ENCODE measurements at regions not wholly inside any gene's neighbourhood (a gene's known extent, or its start where the extent isn't known, plus 50 kb on each side); places are given as distances from the start of the nearest gene placed in this dataset.

DNA sequence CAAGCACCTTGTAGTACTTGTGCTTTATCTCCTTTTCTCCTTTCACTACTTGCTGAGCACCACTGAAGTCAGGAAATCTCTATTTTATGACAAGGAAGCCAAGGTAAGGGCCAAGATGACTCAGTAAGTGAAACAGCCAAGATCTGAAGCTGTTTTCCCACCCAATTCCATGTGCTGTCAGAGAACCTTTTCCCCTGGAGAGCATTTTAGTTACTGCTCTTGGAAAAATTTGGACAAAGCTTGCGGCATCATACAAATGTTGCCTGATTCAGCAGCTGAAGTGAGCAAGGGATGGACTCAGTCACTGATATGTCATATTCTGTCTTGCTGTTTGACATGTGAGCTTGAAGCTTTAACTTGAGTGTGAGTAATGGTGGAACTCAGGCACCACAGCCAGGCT, 391.4 kb downstream of the RAB28 start:
- Histone ChIP-seq H3K4me1 (ENCODE audit: insufficient read depth, low read length) (no peaks in the 10 kb centered on the region), H3K9me3 (ENCODE audit: low read length) (no peaks in the 10 kb centered on the region), H3K36me3 (ENCODE audit: insufficient read depth, low read length) (no peaks in the 10 kb centered on the region), H3K4me3 (ENCODE audit: low read length) (no peak overlapping the region), H2AFZ (ENCODE audit: low read depth, low read length) (no peak overlapping the region), H3K27me3 (ENCODE audit: insufficient read depth, low read length) (no peaks in the 10 kb centered on the region)

GRCh38 chr4:13089659-13089998, 394.5 kb downstream of the RAB28 start:
- Histone ChIP-seq H3K27me3 (ENCODE audit: insufficient read depth, low read length) (no peaks in the 10 kb centered on the region), H3K36me3 (ENCODE audit: insufficient read depth, low read length) (no peaks in the 10 kb centered on the region), H3K4me1 (ENCODE audit: insufficient read depth, low read length) (no peaks in the 10 kb centered on the region), H3K9me3 (ENCODE audit: low read length) (no peaks in the 10 kb centered on the region), H2AFZ (ENCODE audit: low read depth, low read length) (no peak overlapping the region), H3K4me3 (ENCODE audit: low read length) (no peak overlapping the region)

GRCh38 chr4:13088726-13089658, 395.1 kb downstream of the RAB28 start:
- Histone ChIP-seq H3K9me3 (ENCODE audit: low read length) (no peaks in the 10 kb centered on the region), H2AFZ (ENCODE audit: low read depth, low read length) (no peak overlapping the region), H3K4me1 (ENCODE audit: insufficient read depth, low read length) (no peaks in the 10 kb centered on the region), H3K27me3 (ENCODE audit: insufficient read depth, low read length) (no peaks in the 10 kb centered on the region), H3K4me3 (ENCODE audit: low read length) (no peak overlapping the region), H3K36me3 (ENCODE audit: insufficient read depth, low read length) (no peaks in the 10 kb centered on the region)

DNA sequence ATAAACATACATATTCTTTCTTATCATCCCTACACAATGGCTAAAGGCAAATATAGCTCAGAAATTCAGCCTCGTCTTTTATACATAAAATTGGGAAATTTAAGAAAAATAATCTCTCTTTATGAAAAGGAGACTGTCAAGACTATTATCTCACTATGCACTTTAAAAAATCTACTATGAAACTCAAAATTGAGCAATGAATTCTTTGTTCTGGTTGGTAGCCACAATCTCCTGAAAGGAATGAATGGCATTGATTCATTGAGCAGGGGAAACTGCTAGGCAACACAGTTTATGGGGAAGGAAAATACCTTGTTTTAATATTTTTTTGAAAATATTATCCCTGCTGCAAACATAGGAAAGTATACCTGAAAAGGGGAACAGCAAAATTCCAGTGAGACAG, 397.1 kb downstream of the RAB28 start:
- H3K9me3 ChIP-seq (ENCODE audit: low read length), result peaks cover 1% of the 10 kb centered on the region
- H3K36me3 ChIP-seq (ENCODE audit: insufficient read depth, low read length), result no peaks in the 10 kb centered on the region
- no peak overlapping the region for H3K4me3 ChIP-seq (ENCODE audit: low read length)
- H2AFZ ChIP-seq (ENCODE audit: low read depth, low read length), result no peak overlapping the region
- no peaks in the 10 kb centered on the region for H3K27me3 ChIP-seq (ENCODE audit: insufficient read depth, low read length)
- no peaks in the 10 kb centered on the region for H3K4me1 ChIP-seq (ENCODE audit: insufficient read depth, low read length)

GRCh38 chr4:13084210-13084609, 399.9 kb downstream of the RAB28 start:
- no peak overlapping the region for H2AFZ ChIP-seq (ENCODE audit: low read depth, low read length)
- H3K9me3 ChIP-seq (ENCODE audit: low read length), result peaks cover 10% of the 10 kb centered on the region
- H3K36me3 ChIP-seq (ENCODE audit: insufficient read depth, low read length), result no peaks in the 10 kb centered on the region
- H3K27me3 ChIP-seq (ENCODE audit: insufficient read depth, low read length), result no peaks in the 10 kb centered on the region
- H3K4me1 ChIP-seq (ENCODE audit: insufficient read depth, low read length), result no peaks in the 10 kb centered on the region
- H3K4me3 ChIP-seq (ENCODE audit: low read length), result no peak overlapping the region

- Histone ChIP-seq H3K36me3 (ENCODE audit: insufficient read depth, low read length) (no peaks in the 10 kb centered on the region), H3K9me3 (ENCODE audit: low read length) (peaks cover 10% of the 10 kb centered on the region), H2AFZ (ENCODE audit: low read depth, low read length) (no peak overlapping the region), H3K4me3 (ENCODE audit: low read length) (no peak overlapping the region), H3K27me3 (ENCODE audit: insufficient read depth, low read length) (no peaks in the 10 kb centered on the region), H3K4me1 (ENCODE audit: insufficient read depth, low read length) (no peaks in the 10 kb centered on the region)
These were observed 402.3 kb downstream of the RAB28 start for GRCh38 chr4:13081830-13082229.

DNA sequence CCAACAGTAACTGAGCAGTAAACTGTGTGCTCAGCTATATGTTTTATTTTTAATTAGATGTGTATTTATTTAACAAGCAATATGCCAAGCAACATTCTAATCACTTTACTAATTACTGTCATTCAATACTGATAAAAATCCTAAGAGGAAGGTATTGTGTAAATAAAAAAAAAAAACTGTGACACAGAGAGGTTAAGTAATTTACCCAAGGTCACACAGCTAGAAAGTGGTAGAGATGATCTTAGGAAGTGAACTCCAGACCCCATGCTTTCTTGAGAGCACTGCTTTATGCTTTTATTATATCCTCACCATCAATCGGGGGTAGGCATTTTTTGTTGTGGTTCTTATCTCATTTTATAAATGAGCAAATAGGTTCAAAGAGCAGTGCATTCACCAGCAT, 417.1 kb downstream of the RAB28 start:
- Histone ChIP-seq H3K4me3 (ENCODE audit: low read length) (no peak overlapping the region), H3K36me3 (ENCODE audit: insufficient read depth, low read length) (no peaks in the 10 kb centered on the region), H3K27me3 (ENCODE audit: insufficient read depth, low read length) (no peaks in the 10 kb centered on the region), H3K9me3 (ENCODE audit: low read length) (peaks cover 3% of the 10 kb centered on the region), H3K4me1 (ENCODE audit: insufficient read depth, low read length) (no peaks in the 10 kb centered on the region), H2AFZ (ENCODE audit: low read depth, low read length) (no peak overlapping the region)

DNA sequence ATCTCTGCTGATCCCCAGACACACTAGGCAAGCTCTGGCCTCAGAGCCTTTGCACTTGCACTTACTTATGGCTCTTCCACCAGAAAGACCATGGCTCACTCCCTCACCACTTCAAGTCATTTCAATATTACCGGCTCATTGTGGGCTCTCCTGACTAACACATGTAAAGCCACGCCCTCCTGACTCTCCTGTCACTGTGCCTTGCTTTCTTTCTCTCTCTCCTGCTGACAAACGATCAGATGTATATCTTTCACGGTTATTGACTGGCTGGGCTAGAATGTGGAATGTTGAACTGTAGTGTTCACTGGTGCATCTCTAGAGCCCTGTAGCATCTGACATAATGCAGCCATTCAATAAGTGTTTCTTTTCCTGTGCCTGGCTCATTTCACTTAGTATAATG, 425.1 kb downstream of the RAB28 start:
- H3K4me1 ChIP-seq (ENCODE audit: insufficient read depth, low read length), result peaks cover 10% of the 10 kb centered on the region
- H3K36me3 ChIP-seq (ENCODE audit: insufficient read depth, low read length), result no peaks in the 10 kb centered on the region
- no peaks in the 10 kb centered on the region for H3K9me3 ChIP-seq (ENCODE audit: low read length)
- H3K4me3 ChIP-seq (ENCODE audit: low read length), result no peak overlapping the region
- H2AFZ ChIP-seq (ENCODE audit: low read depth, low read length), result no peak overlapping the region
- H3K27me3 ChIP-seq (ENCODE audit: insufficient read depth, low read length), result no peaks in the 10 kb centered on the region

DNA sequence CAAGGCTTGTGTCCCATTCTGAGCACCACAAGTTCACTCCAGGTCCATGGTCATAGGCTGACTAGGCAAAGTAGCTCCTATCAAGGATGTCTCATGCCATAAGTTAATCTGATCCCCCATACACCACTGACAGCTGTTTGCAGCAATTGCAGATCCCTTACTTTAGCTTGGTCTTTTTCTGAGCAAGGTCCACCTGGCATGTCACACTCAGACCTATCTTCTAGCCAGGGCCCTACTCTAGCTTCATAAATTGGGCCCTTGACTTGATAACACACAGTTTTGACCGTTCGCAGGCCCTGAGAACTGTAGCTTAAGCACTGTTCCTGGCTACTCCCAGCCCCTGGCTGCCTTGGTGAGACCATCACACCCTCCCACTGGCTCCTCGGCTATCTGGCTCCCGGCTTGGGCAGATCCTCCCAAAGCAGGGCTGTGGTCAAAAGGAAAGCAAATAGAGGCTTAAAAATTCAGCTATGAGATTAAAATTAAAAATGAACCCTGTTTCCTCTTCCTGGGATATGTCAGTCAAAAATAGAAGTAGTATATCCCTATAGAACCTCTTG, 427.4 kb downstream of the RAB28 start:
- Histone ChIP-seq H2AFZ (ENCODE audit: low read depth, low read length) (no peak overlapping the region), H3K9me3 (ENCODE audit: low read length) (no peaks in the 10 kb centered on the region), H3K36me3 (ENCODE audit: insufficient read depth, low read length) (no peaks in the 10 kb centered on the region), H3K27me3 (ENCODE audit: insufficient read depth, low read length) (no peaks in the 10 kb centered on the region), H3K4me1 (ENCODE audit: insufficient read depth, low read length) (peaks cover 10% of the 10 kb centered on the region), H3K4me3 (ENCODE audit: low read length) (no peak overlapping the region)

DNA sequence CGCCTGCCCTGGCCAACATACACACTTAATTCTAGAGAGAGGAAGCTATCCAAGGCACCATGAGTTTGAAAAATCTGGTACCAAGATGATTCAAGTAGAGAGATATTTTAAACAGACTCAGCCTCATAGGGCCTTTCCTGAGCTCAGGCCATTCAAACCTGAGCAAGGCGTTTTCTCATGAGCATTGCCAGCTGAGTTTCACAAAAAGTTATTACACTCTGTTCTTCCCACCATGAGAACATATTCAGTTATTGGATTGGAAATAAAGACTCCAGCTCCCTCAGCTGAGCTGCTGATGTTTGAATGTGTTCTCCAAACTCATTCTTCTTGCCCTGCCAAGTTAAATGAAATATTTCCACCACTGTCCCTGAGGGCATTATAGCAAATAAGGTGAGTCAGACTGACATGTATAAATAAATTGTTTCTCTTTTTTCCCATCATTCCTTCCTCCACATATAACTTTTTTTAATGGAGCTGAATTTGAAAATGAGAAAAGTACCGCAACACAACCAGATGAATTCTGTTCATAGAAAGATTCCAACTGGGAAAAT, 429.6 kb downstream of the RAB28 start:
- no peak overlapping the region for H2AFZ ChIP-seq (ENCODE audit: low read depth, low read length)
- peaks cover 10% of the 10 kb centered on the region for H3K4me1 ChIP-seq (ENCODE audit: insufficient read depth, low read length)
- H3K9me3 ChIP-seq (ENCODE audit: low read length), result no peaks in the 10 kb centered on the region
- H3K27me3 ChIP-seq (ENCODE audit: insufficient read depth, low read length), result no peaks in the 10 kb centered on the region
- H3K36me3 ChIP-seq (ENCODE audit: insufficient read depth, low read length), result no peaks in the 10 kb centered on the region
- no peak overlapping the region for H3K4me3 ChIP-seq (ENCODE audit: low read length)

DNA sequence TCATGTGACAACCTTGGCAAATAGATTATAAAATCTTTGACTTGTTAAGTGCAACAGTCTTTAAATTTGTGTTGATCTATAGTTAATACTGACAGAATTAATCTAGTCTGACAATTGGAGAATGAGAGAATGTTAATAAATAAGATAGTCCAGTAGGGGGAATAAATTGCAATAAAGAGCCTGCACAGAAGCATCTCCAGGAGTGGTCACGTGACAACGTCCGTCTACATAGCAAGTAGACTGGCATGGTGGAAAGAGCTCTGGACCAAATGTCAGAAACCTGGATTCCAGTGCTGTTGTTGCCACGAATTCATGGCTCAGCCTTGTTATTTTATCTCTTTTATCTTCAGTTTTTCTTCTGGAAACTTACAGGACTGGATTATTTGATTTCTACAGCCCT, 436.5 kb downstream of the RAB28 start:
- H3K9me3 ChIP-seq (ENCODE audit: low read length), result no peaks in the 10 kb centered on the region
- H3K27me3 ChIP-seq (ENCODE audit: insufficient read depth, low read length), result no peaks in the 10 kb centered on the region
- H3K4me3 ChIP-seq (ENCODE audit: low read length), result no peak overlapping the region
- H3K4me1 ChIP-seq (ENCODE audit: insufficient read depth, low read length), result no peaks in the 10 kb centered on the region
- no peaks in the 10 kb centered on the region for H3K36me3 ChIP-seq (ENCODE audit: insufficient read depth, low read length)
- no peak overlapping the region for H2AFZ ChIP-seq (ENCODE audit: low read depth, low read length)

DNA sequence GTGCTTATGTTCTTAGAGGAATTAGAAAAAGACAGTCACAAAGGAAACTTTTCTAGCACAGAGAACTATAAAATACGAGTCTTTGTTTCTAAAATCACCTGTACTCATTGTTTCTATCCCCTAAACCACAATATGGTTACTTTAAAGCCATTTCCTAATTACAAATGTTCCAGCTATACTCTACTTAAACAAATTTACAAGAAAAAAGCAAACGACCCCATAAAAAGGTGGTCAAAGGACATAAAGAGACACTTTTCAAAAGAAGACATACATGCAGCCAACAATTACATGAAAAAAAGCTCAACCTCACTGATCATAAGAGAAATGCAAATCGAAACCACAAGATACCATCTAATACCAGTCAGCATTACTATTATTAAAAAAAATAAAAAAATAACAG, 447.3 kb downstream of the RAB28 start:
- H3K9me3 ChIP-seq (ENCODE audit: low read length), result no peaks in the 10 kb centered on the region
- H3K4me3 ChIP-seq (ENCODE audit: low read length), result no peak overlapping the region

GRCh38 chr4:13032936-13033335, 451.2 kb downstream of the RAB28 start:
- Histone ChIP-seq H3K4me1 (ENCODE audit: insufficient read depth, low read length) (no peaks in the 10 kb centered on the region), H3K36me3 (ENCODE audit: insufficient read depth, low read length) (no peaks in the 10 kb centered on the region), H3K4me3 (ENCODE audit: low read length) (no peak overlapping the region), H3K27me3 (ENCODE audit: insufficient read depth, low read length) (no peaks in the 10 kb centered on the region), H3K9me3 (ENCODE audit: low read length) (no peaks in the 10 kb centered on the region), H2AFZ (ENCODE audit: low read depth, low read length) (no peak overlapping the region)

More for the DNA sequence above, 447.3 kb downstream of the RAB28 start:
- Histone ChIP-seq H3K36me3 (ENCODE audit: insufficient read depth, low read length) (no peaks in the 10 kb centered on the region), H3K4me1 (ENCODE audit: insufficient read depth, low read length) (peaks cover 8% of the 10 kb centered on the region), H3K27me3 (ENCODE audit: insufficient read depth, low read length) (no peaks in the 10 kb centered on the region), H2AFZ (ENCODE audit: low read depth, low read length) (no peak overlapping the region)

Measured in neuron (in vitro differentiated cells).